ENCODE measurements at regions not wholly inside any gene's neighbourhood (a gene's known extent, or its start where the extent isn't known, plus 50 kb on each side); places are given as distances from the start of the nearest gene placed in this dataset.

GRCh38 chr18:68480196-68480595 is 234.7 kb downstream of the TMX3 start:
- H3K36me3 ChIP-seq (ENCODE audit: insufficient read depth) = no peaks in the 10 kb centered on the region
- no peaks in the 10 kb centered on the region for H4K20me1 ChIP-seq (ENCODE audit: insufficient read depth)
- H3K79me2 ChIP-seq (ENCODE audit: insufficient read depth, low read depth) = no peaks in the 10 kb centered on the region
- H3K9ac ChIP-seq = no peak overlapping the region
- H3K4me3 ChIP-seq (IDR thresholded peaks at IDR 0.05; ENCODE audit: insufficient read depth, low read depth, low read length) = no peak overlapping the region
- H3K27me3 ChIP-seq (ENCODE audit: insufficient read depth, low read depth) = no peaks in the 10 kb centered on the region
- H3K4me1 ChIP-seq (ENCODE audit: low read depth, poor library complexity, severe bottlenecking) = peaks cover 21% of the 10 kb centered on the region
- no peak overlapping the region for H3K4me2 ChIP-seq
- H3K27ac ChIP-seq = no peak overlapping the region
- no peak overlapping the region for H2AFZ ChIP-seq (ENCODE audit: low read depth)
- TF ChIP-seq, protein P1, sequence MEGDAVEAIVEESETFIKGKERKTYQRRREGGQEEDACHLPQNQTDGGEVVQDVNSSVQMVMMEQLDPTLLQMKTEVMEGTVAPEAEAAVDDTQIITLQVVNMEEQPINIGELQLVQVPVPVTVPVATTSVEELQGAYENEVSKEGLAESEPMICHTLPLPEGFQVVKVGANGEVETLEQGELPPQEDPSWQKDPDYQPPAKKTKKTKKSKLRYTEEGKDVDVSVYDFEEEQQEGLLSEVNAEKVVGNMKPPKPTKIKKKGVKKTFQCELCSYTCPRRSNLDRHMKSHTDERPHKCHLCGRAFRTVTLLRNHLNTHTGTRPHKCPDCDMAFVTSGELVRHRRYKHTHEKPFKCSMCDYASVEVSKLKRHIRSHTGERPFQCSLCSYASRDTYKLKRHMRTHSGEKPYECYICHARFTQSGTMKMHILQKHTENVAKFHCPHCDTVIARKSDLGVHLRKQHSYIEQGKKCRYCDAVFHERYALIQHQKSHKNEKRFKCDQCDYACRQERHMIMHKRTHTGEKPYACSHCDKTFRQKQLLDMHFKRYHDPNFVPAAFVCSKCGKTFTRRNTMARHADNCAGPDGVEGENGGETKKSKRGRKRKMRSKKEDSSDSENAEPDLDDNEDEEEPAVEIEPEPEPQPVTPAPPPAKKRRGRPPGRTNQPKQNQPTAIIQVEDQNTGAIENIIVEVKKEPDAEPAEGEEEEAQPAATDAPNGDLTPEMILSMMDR (conservative IDR thresholded peaks at IDR 0.05; ENCODE audit: low read depth, low read length) = no peak

DNA sequence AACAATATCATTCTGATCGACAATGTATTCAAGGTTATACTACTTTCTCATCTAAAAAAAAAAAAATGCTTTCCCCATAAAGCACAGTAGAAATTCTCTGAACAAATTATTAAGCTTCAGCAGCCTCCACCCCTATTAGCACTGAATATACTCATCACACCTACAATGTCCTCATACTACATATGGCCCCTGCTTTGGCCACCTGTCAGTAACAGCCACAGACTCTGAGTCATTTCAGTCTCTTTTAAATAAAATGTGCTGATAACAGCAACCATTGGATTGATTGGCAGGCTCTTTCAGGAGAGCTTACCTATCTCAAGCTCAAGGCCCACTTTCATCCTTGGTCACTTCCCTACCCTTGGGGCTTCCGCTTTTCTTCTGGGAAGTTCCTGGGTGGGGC is 236.7 kb downstream of the TMX3 start:
- Histone ChIP-seq H3K27ac (no peak overlapping the region), H4K20me1 (ENCODE audit: insufficient read depth) (no peaks in the 10 kb centered on the region), H3K9ac (no peak overlapping the region), H3K36me3 (ENCODE audit: insufficient read depth) (no peaks in the 10 kb centered on the region), H3K27me3 (ENCODE audit: insufficient read depth, low read depth) (no peaks in the 10 kb centered on the region), H2AFZ (ENCODE audit: low read depth) (no peak overlapping the region), H3K4me2 (no peak overlapping the region), H3K4me1 (ENCODE audit: low read depth, poor library complexity, severe bottlenecking) (peaks cover 21% of the 10 kb centered on the region), H3K4me3 (IDR thresholded peaks at IDR 0.05; ENCODE audit: insufficient read depth, low read depth, low read length) (no peak overlapping the region), H3K79me2 (ENCODE audit: insufficient read depth, low read depth) (no peaks in the 10 kb centered on the region)
- TF ChIP-seq, protein P1 (conservative IDR thresholded peaks at IDR 0.05; ENCODE audit: low read depth, low read length) = no peak

GRCh38 chr18:68475883-68476282 is 239.0 kb downstream of the TMX3 start:
- Histone ChIP-seq H3K36me3 (ENCODE audit: insufficient read depth) (no peaks in the 10 kb centered on the region), H4K20me1 (ENCODE audit: insufficient read depth) (no peaks in the 10 kb centered on the region), H3K4me3 (IDR thresholded peaks at IDR 0.05; ENCODE audit: insufficient read depth, low read depth, low read length) (no peak overlapping the region), H3K9ac (no peak overlapping the region), H3K79me2 (ENCODE audit: insufficient read depth, low read depth) (no peaks in the 10 kb centered on the region), H3K27ac (no peak overlapping the region), H2AFZ (ENCODE audit: low read depth) (no peak overlapping the region), H3K4me1 (ENCODE audit: low read depth, poor library complexity, severe bottlenecking) (peaks cover 27% of the 10 kb centered on the region), H3K4me2 (no peak overlapping the region), H3K27me3 (ENCODE audit: insufficient read depth, low read depth) (no peaks in the 10 kb centered on the region)
- TF ChIP-seq, protein P1 (conservative IDR thresholded peaks at IDR 0.05; ENCODE audit: low read depth, low read length) = no peak

DNA sequence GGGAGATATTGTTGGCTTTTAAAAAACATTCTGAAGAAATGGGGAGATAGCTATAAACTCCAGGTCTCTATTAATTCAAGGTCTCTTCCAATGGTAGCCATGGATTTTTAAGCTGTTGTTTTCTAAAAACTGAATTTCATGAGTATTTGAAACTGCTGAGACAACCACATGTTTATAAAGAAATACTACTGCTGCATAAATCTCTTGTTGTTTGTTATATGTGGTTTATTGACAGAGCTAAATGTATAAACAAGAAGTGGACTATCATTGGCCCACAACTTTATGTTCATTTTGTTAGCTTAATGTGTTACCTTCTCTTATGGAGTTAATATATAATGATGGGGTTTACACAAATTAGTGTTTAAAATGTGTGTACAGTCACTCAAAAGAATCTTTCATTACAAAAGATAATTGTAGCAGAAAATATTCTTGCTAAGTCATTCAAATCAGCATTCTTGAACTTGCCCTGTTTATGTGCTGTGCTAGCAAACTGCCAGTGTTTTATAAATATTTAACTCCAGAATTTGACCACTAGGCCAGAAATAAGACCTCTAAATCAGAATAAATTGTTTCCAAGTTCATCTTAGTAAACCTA is 242.1 kb downstream of the TMX3 start:
- Histone ChIP-seq H3K36me3 (ENCODE audit: insufficient read depth) (no peaks in the 10 kb centered on the region), H3K4me3 (IDR thresholded peaks at IDR 0.05; ENCODE audit: insufficient read depth, low read depth, low read length) (no peak overlapping the region), H3K79me2 (ENCODE audit: insufficient read depth, low read depth) (no peaks in the 10 kb centered on the region), H3K4me1 (ENCODE audit: low read depth, poor library complexity, severe bottlenecking) (peaks cover 21% of the 10 kb centered on the region), H2AFZ (ENCODE audit: low read depth) (no peak overlapping the region), H4K20me1 (ENCODE audit: insufficient read depth) (no peaks in the 10 kb centered on the region), H3K9ac (no peak overlapping the region), H3K27ac (no peak overlapping the region), H3K4me2 (no peak overlapping the region), H3K27me3 (ENCODE audit: insufficient read depth, low read depth) (no peaks in the 10 kb centered on the region)
- TF ChIP-seq, protein P1 (conservative IDR thresholded peaks at IDR 0.05; ENCODE audit: low read depth, low read length) = no peak

Data from KMS-11 (cell line).